NCI-H748 (cell line): ENCODE measurements at regions not wholly inside any gene's neighbourhood (a gene's known extent, or its start where the extent isn't known, plus 50 kb on each side); places are given as distances from the start of the nearest gene placed in this dataset.

ENCODE experiments used
- DNase-seq: peaks from one replicate; lab custom pipeline; 2025; ENCODE audit not compliant: unreplicated experiment; lab: John Stamatoyannopoulos, UW

GRCh38 chr22:17269224-17269606 is 50.0 kb upstream of the ADA2 start:
- no peak for DNase-seq
